ENCODE measurements at regions not wholly inside any gene's neighbourhood (a gene's known extent, or its start where the extent isn't known, plus 50 kb on each side); places are given as distances from the start of the nearest gene placed in this dataset.
"Not testable (repeated sequence)": the region's sequence is repeated elsewhere in the genome, so short reads cannot be mapped to it uniquely, and the experiment has no call there.

GRCh38 chr10:42304341-42304740, 334.0 kb downstream of the ZNF33B start:
- TF ChIP-seq TOX (CRISPR knock-in tag; IDR thresholded peaks at IDR 0.05; ENCODE audit: borderline replicate concordance): no peak
- no peak for TF ChIP-seq SNAI2 (CRISPR knock-in tag; IDR thresholded peaks at IDR 0.05)
- TF ChIP-seq ZC3H10 (CRISPR knock-in tag; IDR thresholded peaks at IDR 0.05): no peak
- TF ChIP-seq ZNF70 (CRISPR knock-in tag; IDR thresholded peaks at IDR 0.05): no peak
- TF ChIP-seq TCF4 (CRISPR knock-in tag; IDR thresholded peaks at IDR 0.05; ENCODE audit: borderline replicate concordance): no peak
- no peak for TF ChIP-seq ISL1 (CRISPR knock-in tag; IDR thresholded peaks at IDR 0.05)
- TF ChIP-seq RARB (CRISPR knock-in tag; IDR thresholded peaks at IDR 0.05): no peak
- no peak for TF ChIP-seq TSHZ2 (CRISPR knock-in tag; IDR thresholded peaks at IDR 0.05)
- no peak for TF ChIP-seq ARNTL (CRISPR knock-in tag; IDR thresholded peaks at IDR 0.05; ENCODE audit: borderline replicate concordance, low read depth)
- no peak for ATAC-seq

GRCh38 chr10:42281896-42282295, 356.5 kb downstream of the ZNF33B start:
- ATAC-seq: not testable (repeated sequence)

- ATAC-seq: not testable (repeated sequence)
These were observed 368.6 kb downstream of the ZNF33B start for GRCh38 chr10:42269788-42270187.

- ATAC-seq: not testable (repeated sequence)
These were observed 375.1 kb downstream of the ZNF33B start for GRCh38 chr10:42263259-42263658.

GRCh38 chr10:42243002-42243401, 395.4 kb downstream of the ZNF33B start:
- not testable (repeated sequence) for ATAC-seq

GRCh38 chr10:42242135-42242805, 396.1 kb downstream of the ZNF33B start:
- no peak for ATAC-seq
- TF ChIP-seq ISL1 (CRISPR knock-in tag; IDR thresholded peaks at IDR 0.05) (no peak), ARNTL (CRISPR knock-in tag; IDR thresholded peaks at IDR 0.05; ENCODE audit: borderline replicate concordance, low read depth) (no peak), GLIS3 (CRISPR knock-in tag; IDR thresholded peaks at IDR 0.05) (no peak)

GRCh38 chr10:42236401-42236800, 402.0 kb downstream of the ZNF33B start:
- ATAC-seq: not testable (repeated sequence)

GRCh38 chr10:42235736-42236135, 402.6 kb downstream of the ZNF33B start:
- ATAC-seq: not testable (repeated sequence)

GRCh38 chr10:42235241-42235640, 403.1 kb downstream of the ZNF33B start:
- ATAC-seq: not testable (repeated sequence)

GRCh38 chr10:42234506-42234905, 403.9 kb downstream of the ZNF33B start:
- ATAC-seq: not testable (repeated sequence)

GRCh38 chr10:42233461-42234206, 404.7 kb downstream of the ZNF33B start:
- not testable (repeated sequence) for ATAC-seq

- ATAC-seq: not testable (repeated sequence)
These were observed 405.4 kb downstream of the ZNF33B start for GRCh38 chr10:42232955-42233354.

GRCh38 chr10:42230812-42231211, 407.6 kb downstream of the ZNF33B start:
- not testable (repeated sequence) for ATAC-seq

- ATAC-seq: not testable (repeated sequence)
These were observed 408.3 kb downstream of the ZNF33B start for GRCh38 chr10:42230115-42230514.

- ATAC-seq: not testable (repeated sequence)
These were observed 410.5 kb downstream of the ZNF33B start for GRCh38 chr10:42227859-42228258.

GRCh38 chr10:42193588-42193987, 444.8 kb downstream of the ZNF33B start:
- ATAC-seq: not testable (repeated sequence)

GRCh38 chr10:42192450-42192849, 445.9 kb downstream of the ZNF33B start:
- ATAC-seq: not testable (repeated sequence)
